Fibroblast of lung (primary cell): ENCODE measurements at regions not wholly inside any gene's neighbourhood (a gene's known extent, or its start where the extent isn't known, plus 50 kb on each side); places are given as distances from the start of the nearest gene placed in this dataset.

Source experiments
- EZH2 ChIP-seq: IDR thresholded peaks from 2 replicates; pipeline ENCODE4 v1.5.1; 2012; ENCODE audit warnings: low read length, control low read depth, mild to moderate bottlenecking; ENCODE audit errors: missing control alignments
- TF ChIP-seq, protein P1 (sequence below), 2 donors: IDR thresholded peaks in 1 of 2; conservative IDR thresholded peaks in 1 of 2; 1 replicate in 1 of 2; 2 replicates in 1 of 2; pipeline ENCODE4 v1.5.1; 2011 to 2012; ENCODE audit warnings: low read length in 2 of 2, control low read depth in 1 of 2, inconsistent platforms in 1 of 2, low read depth in 1 of 2, mild to moderate bottlenecking in 1 of 2

DNA sequence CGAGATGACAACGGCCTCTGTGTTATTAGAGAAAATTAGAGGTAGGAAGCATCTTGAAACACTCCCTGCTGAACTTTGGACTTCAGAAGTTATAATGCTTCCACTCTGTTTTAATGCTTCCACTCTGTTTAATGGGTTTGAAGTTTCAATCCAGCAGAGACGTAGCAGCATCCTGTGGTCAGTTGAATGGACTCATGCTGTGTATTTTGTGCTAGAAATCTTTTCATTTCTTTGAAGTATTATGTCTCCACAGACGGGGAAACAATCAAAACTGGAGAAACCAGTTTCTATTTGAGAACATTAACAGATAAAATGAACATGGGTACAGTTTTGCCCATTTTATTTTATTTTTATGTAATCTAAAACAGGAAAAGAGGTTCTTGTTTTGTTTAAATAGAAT, 1736.2 kb downstream of the SLITRK5 start:
- TF ChIP-seq, protein P1, sequence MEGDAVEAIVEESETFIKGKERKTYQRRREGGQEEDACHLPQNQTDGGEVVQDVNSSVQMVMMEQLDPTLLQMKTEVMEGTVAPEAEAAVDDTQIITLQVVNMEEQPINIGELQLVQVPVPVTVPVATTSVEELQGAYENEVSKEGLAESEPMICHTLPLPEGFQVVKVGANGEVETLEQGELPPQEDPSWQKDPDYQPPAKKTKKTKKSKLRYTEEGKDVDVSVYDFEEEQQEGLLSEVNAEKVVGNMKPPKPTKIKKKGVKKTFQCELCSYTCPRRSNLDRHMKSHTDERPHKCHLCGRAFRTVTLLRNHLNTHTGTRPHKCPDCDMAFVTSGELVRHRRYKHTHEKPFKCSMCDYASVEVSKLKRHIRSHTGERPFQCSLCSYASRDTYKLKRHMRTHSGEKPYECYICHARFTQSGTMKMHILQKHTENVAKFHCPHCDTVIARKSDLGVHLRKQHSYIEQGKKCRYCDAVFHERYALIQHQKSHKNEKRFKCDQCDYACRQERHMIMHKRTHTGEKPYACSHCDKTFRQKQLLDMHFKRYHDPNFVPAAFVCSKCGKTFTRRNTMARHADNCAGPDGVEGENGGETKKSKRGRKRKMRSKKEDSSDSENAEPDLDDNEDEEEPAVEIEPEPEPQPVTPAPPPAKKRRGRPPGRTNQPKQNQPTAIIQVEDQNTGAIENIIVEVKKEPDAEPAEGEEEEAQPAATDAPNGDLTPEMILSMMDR (conservative IDR thresholded peaks at IDR 0.05 in 1 of 2, IDR thresholded peaks at IDR 0.05 in 1 of 2; ENCODE audit: low read depth in 1 of 2, low read length in 2 of 2): no peak
- TF ChIP-seq EZH2: no peak
